Stimulated activated naive CD8-positive, alpha-beta T cell treated with anti-CD3 and anti-CD28 coated beads, Interleukin-15, amount 100 ng/mL, for 72 hours (primary cell): ENCODE measurements at regions not wholly inside any gene's neighbourhood (a gene's known extent, or its start where the extent isn't known, plus 50 kb on each side); places are given as distances from the start of the nearest gene placed in this dataset.

ENCODE experiments used
- ATAC-seq: fragments of 150-1000 bp; cut with Tn5 transposase; 2 replicates; pipeline ENCODE4 v1.10.0; 2021; ENCODE audit warnings: mild to moderate bottlenecking, moderate library complexity
- DNase-seq, 2 donors: peaks; one replicate each; pipeline ENCODE4 v3.0.0; 2021 to 2022
- H3K27ac Mint-ChIP-seq, 2 donors: one replicate each; pipeline ENCODE4 v1.8.0; 2022; ENCODE audit warnings: mild to moderate bottlenecking in 2 of 2, mixed read lengths in 2 of 2, moderate library complexity in 2 of 2
- H3K27me3 Mint-ChIP-seq: one replicate; pipeline ENCODE4 v1.8.0; 2022; ENCODE audit warnings: mixed read lengths
- H3K4me1 Mint-ChIP-seq: one replicate; pipeline ENCODE4 v1.8.0; 2022; ENCODE audit warnings: mild to moderate bottlenecking, mixed read lengths
- H3K4me3 Mint-ChIP-seq, 2 donors: one replicate each; pipeline ENCODE4 v1.8.0; 2022; ENCODE audit warnings: mild to moderate bottlenecking in 2 of 2, mixed read lengths in 2 of 2, moderate library complexity in 1 of 2
- H3K9me3 Mint-ChIP-seq, 2 donors: one replicate each; pipeline ENCODE4 v1.8.0; 2022; ENCODE audit warnings: mixed read lengths in 2 of 2

DNA sequence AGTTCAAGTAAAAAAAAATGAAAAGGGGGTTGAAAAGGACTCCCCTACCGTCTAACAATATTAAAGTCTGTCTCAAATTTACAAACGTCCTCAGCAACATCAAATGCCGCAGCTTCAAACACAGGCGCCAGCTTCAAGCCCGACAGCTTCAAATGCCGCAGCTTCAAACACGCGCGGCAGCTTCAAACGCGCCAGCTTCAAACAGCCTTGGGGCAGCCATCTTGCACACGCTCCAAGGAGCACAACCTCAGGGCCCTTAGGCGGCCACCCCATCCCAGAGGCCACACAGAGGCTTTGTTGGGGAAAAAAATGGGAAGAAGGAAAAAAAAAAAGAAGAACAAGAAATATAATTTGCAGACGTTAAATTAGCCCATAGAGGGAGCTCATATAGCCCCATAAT lies 244.4 kb upstream of the VRK2 start:
- H3K4me1 Mint-ChIP-seq: no peaks in the 10 kb centered on the region
- H3K9me3 Mint-ChIP-seq: peaks cover 9 to 10% of the 10 kb centered on the region in 2 donors
- no peak overlapping the region for H3K27ac Mint-ChIP-seq
- DNase-seq (no peak), ATAC-seq (no peak)
- H3K27me3 Mint-ChIP-seq: no peaks in the 10 kb centered on the region
- H3K4me3 Mint-ChIP-seq: no peak overlapping the region

DNA sequence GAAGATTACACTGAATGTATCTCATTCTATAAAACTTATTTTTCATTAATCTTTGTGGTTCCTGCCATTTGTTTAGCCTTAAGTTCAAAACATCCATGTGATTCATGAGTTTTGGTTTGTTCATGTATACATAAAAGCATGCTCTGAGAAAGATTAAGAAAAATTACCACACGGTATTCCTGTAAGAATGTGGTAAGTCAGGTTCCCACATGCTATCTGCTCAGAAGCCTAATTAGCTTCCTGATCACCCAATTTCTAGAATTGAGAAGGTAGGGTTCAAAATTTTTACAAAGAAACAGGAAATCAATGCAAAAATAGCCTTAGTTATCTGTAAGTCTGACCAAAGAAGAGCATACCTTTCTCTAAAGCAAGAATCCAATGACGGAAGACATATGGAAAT lies 241.6 kb upstream of the VRK2 start:
- ATAC-seq: no peak
- H3K9me3 Mint-ChIP-seq: peaks cover 0 to 5% of the 10 kb centered on the region in 2 donors
- H3K27me3 Mint-ChIP-seq: no peaks in the 10 kb centered on the region
- H3K27ac Mint-ChIP-seq: no peak overlapping the region
- no peaks in the 10 kb centered on the region for H3K4me1 Mint-ChIP-seq
- no peak overlapping the region for H3K4me3 Mint-ChIP-seq
- no peak for DNase-seq

DNA sequence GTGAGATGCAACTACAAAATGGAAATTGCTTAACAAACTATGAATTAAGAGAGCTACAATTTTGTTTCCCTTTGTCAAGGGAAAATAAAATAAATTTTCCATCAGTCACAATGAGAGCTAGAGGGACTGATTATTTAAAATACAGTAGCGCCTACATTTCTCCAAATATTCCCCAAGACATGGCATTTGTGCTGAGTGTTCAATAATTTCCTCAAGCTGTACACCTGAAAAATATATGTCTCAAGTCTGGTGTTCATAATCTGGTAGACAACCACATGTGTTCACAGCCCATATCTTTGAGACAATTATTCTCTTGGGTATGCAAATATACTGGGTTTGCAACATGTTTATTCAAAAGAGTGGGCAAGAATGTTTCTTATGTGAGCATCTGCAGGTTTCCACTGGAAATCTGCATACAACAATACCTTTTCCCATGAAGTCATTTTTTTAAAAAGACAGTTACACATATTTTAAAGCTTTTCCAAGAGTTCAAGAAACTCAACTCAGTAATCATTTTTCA lies 240.1 kb upstream of the VRK2 start:
- DNase-seq (no peak), ATAC-seq (no peak)
- no peaks in the 10 kb centered on the region for H3K4me1 Mint-ChIP-seq
- H3K4me3 Mint-ChIP-seq: no peak overlapping the region
- H3K27me3 Mint-ChIP-seq: no peaks in the 10 kb centered on the region
- H3K27ac Mint-ChIP-seq: no peak overlapping the region
- H3K9me3 Mint-ChIP-seq: peaks cover 0 to 3% of the 10 kb centered on the region in 2 donors

DNA sequence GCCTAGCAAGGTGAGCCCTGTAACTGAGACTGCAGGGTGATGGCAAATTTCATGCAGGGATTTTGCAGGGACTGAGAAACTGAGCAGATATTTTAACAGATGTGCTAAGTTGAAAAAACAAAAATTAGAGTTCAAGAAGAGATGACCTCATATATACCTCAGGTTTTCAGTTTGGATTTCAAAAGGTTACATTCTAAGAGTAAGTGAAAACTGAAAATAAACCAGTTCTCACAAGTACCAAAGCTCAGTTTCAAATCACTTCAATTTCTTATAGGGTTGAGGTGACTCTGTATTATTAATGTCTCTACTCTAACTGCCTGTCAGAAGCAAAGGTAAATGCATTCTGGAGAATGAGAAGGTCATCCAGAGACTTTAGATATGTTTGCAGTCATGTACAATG lies 237.4 kb upstream of the VRK2 start:
- DNase-seq (no peak), ATAC-seq (no peak)
- Mint-ChIP-seq H3K27ac (no peak overlapping the region), H3K27me3 (no peaks in the 10 kb centered on the region), H3K4me1 (no peaks in the 10 kb centered on the region), H3K9me3 (no peaks in the 10 kb centered on the region), H3K4me3 (no peak overlapping the region)

DNA sequence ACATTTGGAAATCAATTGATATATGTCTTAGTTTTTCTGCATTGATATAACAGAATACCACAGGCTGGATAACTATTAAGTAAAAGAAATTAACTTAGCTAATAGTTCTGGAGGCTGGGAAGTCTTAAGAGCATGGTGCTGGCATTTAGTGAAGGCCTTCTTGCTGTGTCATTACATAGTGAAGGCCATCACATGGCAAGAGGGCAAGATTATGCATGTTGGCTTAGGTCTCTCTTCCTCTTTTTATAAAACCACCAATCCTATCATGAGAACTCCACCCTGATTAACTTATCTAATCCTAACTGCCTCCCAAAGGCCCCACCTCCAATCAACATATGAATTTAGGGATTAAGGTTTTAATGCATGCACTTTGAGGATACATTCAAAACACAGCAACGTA lies 225.5 kb upstream of the VRK2 start:
- Mint-ChIP-seq H3K4me1 (no peaks in the 10 kb centered on the region), H3K4me3 (no peak overlapping the region)
- no peak for ATAC-seq

DNA sequence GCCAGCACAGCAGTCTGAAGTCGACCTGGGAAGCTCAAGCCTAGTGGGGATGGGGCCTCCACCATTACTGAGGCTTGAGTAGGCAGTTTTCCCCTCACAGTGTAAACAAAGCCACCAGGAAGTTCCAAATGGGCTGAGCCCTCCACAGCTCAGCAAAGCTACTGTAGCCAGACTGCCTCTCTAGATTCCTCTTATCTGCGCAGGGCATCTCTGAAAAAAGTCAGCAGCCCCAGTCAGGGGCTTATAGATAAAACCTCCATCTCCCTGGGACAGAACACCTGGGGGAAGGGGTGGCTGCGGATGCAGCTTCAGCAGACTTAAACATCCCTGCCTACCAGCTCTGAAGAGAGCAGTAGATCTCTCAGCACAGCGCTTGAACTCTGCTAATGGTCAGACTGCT lies 218.4 kb upstream of the VRK2 start:
- H3K9me3 Mint-ChIP-seq: peaks cover 33 to 44% of the 10 kb centered on the region in 2 donors

More for the DNA sequence above, 225.5 kb upstream of the VRK2 start:
- no peak overlapping the region for H3K27ac Mint-ChIP-seq
- peaks cover 5 to 11% of the 10 kb centered on the region in 2 donors for H3K9me3 Mint-ChIP-seq
- no peak for DNase-seq
- no peaks in the 10 kb centered on the region for H3K27me3 Mint-ChIP-seq

DNA sequence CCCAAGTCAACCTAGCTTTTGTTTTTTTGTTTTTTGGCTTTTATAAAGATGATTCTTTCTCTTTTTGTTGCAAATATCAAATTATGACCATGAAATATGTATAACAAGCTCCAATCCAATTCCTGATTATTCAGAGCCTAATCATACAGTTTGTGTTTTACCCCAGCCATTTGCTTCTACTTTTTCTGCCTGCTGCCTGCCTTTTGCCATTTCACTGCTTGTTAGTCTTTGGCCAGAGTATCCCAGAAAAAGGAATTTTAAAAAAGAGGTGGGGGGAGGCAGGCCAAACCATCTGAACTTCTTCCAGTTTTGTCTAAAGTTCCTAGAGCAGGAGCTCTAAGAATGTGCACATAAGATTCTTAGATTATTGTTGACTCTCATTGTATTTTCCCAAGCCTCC lies 211.9 kb upstream of the VRK2 start:
- DNase-seq: no peak
- no peaks in the 10 kb centered on the region for H3K4me1 Mint-ChIP-seq
- H3K9me3 Mint-ChIP-seq: peaks cover 11 to 13% of the 10 kb centered on the region in 2 donors
- no peak overlapping the region for H3K4me3 Mint-ChIP-seq
- no peak for ATAC-seq
- H3K27me3 Mint-ChIP-seq: no peaks in the 10 kb centered on the region
- no peak overlapping the region for H3K27ac Mint-ChIP-seq

More for the DNA sequence above, 218.4 kb upstream of the VRK2 start:
- H3K4me1 Mint-ChIP-seq: no peaks in the 10 kb centered on the region
- H3K27me3 Mint-ChIP-seq: no peaks in the 10 kb centered on the region
- H3K27ac Mint-ChIP-seq: no peak overlapping the region
- ATAC-seq: no peak
- H3K4me3 Mint-ChIP-seq: no peak overlapping the region
- no peak for DNase-seq

DNA sequence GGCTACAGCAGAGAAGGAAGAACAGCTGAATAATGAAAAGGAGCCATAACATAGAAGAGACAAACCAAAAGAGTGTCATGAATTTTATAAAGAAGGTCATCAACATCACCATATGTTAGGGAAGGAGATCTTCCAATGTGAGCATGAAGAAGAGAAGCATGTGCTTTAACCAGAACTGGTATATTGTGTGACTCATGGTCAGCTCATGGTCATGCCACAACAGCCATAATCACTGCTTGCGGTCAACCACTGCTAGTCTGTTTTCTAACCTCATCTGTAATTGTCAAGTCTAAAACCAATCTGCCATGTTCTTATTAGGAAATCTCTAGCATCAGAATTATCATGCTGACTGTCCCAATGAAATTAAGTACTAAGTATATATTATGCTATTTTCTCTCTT lies 204.1 kb upstream of the VRK2 start:
- H3K9me3 Mint-ChIP-seq: peaks cover 4 to 8% of the 10 kb centered on the region in 2 donors
- DNase-seq: no peak
- H3K4me1 Mint-ChIP-seq: no peaks in the 10 kb centered on the region
- no peak overlapping the region for H3K27ac Mint-ChIP-seq
- H3K27me3 Mint-ChIP-seq: peaks cover 11% of the 10 kb centered on the region
- ATAC-seq: no peak
- H3K4me3 Mint-ChIP-seq: no peak overlapping the region

DNA sequence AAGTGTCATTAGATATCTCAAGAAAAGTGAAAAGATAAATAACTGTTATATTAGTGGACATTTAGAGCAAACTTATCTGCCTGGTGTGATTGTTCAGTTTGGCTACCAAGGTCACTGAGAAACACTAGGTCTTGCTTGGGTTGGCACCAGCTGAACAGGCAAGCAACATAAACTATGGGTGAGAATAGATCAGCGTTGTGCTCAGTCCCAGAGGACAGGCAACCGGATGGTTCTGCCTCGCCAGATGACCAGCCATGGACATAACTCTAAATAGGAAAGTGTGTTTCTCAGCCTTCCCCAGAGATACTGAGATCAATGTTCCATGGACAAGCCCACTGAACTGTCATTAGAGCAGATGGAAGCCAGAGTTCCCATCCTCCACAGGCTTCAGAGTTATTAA lies 203.4 kb upstream of the VRK2 start:
- Mint-ChIP-seq H3K27me3 (peaks cover 11% of the 10 kb centered on the region), H3K27ac (no peak overlapping the region), H3K9me3 (peaks cover 4 to 8% of the 10 kb centered on the region in 2 donors), H3K4me3 (no peak overlapping the region), H3K4me1 (no peaks in the 10 kb centered on the region)
- ATAC-seq (no peak), DNase-seq (no peak)

DNA sequence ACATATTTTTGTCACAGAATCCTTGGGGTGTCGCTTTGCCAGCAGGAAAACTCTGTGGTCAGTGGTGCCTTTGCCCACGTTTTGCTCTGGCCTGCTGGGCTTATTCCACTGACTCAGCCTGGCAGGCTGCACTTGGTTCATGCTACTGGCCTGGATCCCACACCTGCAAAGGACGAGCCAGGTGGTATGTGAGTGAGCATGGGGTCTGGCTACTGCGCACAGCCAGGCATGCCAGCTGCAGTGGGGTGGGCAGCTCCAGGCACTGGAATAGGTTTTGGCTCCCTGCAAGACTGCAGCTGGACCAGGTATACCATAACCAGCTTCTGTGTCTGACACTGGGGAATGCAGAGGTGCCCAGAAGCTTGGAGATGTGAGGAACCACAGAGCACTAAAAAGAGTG lies 197.9 kb upstream of the VRK2 start:
- no peak overlapping the region for H3K4me3 Mint-ChIP-seq
- no peaks in the 10 kb centered on the region for H3K27me3 Mint-ChIP-seq
- H3K4me1 Mint-ChIP-seq: no peaks in the 10 kb centered on the region
- H3K9me3 Mint-ChIP-seq: peaks cover 4 to 8% of the 10 kb centered on the region in 2 donors
- no peak overlapping the region for H3K27ac Mint-ChIP-seq
- no peak for DNase-seq
- ATAC-seq: no peak

DNA sequence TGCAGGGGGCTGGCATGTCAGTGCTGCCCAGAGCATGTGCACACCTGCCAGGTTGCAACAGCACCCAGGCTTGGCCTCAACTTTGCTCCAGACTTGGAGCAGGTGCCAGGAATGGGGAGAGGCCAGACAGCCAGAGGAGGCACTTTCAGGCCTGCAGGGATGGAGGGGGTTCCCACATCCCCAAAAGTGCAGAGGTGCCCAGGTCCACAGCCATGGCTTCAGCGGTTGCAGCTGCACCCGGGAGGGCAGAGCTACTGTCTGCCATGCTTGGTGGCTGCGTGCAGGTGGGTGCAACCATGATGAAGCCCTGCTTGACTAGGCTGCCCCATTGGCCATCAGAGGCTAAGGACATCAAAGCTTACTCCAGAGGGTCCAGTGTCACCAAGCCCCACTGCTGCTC lies 196.8 kb upstream of the VRK2 start:
- Mint-ChIP-seq H3K4me1 (no peaks in the 10 kb centered on the region), H3K27ac (no peak overlapping the region), H3K4me3 (no peak overlapping the region), H3K27me3 (no peaks in the 10 kb centered on the region), H3K9me3 (peaks cover 4 to 8% of the 10 kb centered on the region in 2 donors)
- no peak for DNase-seq
- ATAC-seq: no peak

DNA sequence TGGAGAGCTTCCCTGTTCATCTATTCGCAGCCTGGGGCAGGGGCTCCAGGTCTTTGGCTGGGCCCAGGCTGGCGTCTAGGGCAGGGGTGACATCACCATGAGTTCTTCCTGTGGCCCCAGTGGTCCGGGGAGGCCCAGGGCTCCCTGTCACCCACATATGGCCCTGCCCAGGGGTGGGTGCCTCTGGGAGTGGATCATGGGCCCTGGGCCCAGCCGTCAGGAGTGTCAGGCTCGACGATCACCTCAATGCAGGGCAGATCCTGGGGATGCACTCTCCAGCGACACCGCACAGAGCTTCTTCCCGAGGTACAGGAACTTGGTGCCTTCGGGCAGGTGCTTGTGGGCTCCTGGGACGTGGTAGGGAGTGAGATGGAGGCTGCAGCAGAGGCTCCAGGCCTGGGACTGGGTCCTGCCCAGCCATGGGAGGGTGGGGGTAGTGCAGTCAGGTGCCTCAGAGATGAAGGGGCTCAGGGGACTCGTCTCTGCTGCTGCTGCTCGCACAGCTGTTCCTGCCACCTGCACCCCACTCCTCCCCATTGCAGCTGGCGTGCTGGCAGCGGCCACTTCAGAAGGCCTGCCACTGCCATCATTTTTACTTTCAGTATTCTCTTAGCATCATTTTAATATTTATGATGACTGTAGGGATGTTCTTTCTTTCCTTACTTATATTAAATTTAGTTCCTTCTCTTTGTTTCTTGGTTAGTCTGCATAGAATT lies 196.0 kb upstream of the VRK2 start:
- peaks cover 4 to 8% of the 10 kb centered on the region in 2 donors for H3K9me3 Mint-ChIP-seq

DNA sequence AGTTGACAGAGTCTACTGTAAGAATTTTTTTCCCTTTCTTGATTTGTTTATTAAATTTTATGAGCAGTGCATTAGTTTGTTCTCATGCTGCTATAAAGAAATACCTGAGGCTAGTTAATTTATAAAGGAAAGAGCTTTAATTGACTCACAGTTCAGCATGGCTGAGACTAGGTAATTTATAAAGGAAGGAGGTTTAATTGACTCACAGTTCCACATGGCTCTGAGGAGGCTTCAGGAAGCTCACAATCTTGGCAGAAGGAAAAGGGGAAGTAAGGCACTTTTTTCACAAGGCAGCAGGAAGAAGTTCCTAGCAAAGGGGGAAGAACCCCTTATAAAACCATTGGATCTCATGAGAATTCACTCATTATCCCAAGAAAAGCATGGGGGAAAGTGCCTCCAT lies 191.4 kb upstream of the VRK2 start:
- Mint-ChIP-seq H3K27ac (peak overlapping the region in 1 of 2 donors; percentile 41), H3K27me3 (no peaks in the 10 kb centered on the region), H3K4me1 (no peaks in the 10 kb centered on the region), H3K4me3 (no peak overlapping the region), H3K9me3 (peaks cover 0 to 7% of the 10 kb centered on the region in 2 donors)
- ATAC-seq (no peak), DNase-seq (no peak)

More for the DNA sequence above, 196.0 kb upstream of the VRK2 start:
- DNase-seq: no peak
- peak; percentile 40 for ATAC-seq
- Mint-ChIP-seq H3K27ac (no peak overlapping the region), H3K4me3 (no peak overlapping the region), H3K27me3 (no peaks in the 10 kb centered on the region), H3K4me1 (no peaks in the 10 kb centered on the region)

DNA sequence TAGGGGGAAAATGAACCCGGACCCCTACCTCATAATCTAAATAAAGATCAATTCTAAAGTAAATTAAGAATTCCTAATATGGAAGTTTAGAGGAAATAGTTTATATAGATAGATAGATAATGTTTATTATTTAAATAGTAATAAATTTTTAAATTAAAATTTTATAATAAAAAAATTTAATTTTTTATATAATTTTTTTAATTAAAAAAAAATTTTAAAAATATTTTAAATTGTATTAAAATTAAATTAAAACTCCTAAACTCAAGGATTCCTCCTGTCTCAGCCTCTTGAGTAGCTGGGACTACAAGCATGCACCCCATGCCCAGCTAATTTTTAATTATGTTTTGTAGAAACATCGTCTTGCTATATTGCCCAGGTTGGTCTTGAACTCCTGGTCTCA lies 186.9 kb upstream of the VRK2 start:
- Mint-ChIP-seq H3K27ac (no peak overlapping the region), H3K4me3 (no peak overlapping the region), H3K9me3 (peaks cover 0 to 7% of the 10 kb centered on the region in 2 donors), H3K4me1 (no peaks in the 10 kb centered on the region), H3K27me3 (no peaks in the 10 kb centered on the region)
- no peak for DNase-seq
- ATAC-seq: no peak

DNA sequence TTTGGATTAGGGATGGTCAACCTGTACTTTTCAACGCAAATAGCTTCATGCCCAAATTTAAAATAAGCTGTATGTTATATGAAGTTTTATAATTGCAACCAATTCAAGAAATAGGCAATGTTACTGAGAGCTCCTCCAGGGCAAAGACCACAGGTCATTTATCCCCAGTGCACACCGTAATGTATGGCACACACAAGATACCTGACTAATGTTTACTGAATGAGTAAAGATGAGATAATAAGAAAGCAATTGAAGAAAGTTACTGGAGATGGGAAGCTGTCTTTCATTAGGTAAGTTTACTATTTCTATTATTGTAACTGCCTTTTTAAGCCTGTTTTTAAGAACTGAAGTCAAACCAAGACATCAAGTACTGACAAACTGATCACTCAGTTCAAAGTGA lies 184.5 kb upstream of the VRK2 start:
- H3K4me3 Mint-ChIP-seq: no peak overlapping the region
- H3K9me3 Mint-ChIP-seq: no peaks in the 10 kb centered on the region
- H3K27me3 Mint-ChIP-seq: no peaks in the 10 kb centered on the region
- DNase-seq (no peak), ATAC-seq (no peak)
- H3K27ac Mint-ChIP-seq: no peak overlapping the region
- no peaks in the 10 kb centered on the region for H3K4me1 Mint-ChIP-seq

DNA sequence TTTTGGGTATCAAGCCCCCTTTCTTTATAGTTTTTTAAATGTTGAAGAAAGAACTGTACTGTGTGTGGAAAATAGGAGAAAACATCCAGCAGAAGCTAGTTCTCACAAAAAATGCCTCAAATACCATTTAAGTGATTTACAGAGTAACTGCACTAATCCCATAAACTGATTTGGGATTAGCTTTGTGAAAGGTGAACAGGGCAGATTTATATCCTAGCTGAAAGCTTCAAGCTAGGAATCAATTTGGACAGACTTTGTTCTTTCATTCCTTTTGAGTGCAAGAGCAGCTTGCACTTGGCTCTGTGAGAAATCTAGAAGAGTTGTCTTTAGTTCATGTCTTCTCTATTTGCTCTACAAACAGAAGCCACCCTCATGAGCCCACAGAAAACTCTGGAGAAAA lies 183.9 kb upstream of the VRK2 start:
- H3K4me1 Mint-ChIP-seq: no peaks in the 10 kb centered on the region
- no peak overlapping the region for H3K27ac Mint-ChIP-seq
- DNase-seq (no peak), ATAC-seq (no peak)
- no peak overlapping the region for H3K4me3 Mint-ChIP-seq
- no peaks in the 10 kb centered on the region for H3K9me3 Mint-ChIP-seq
- H3K27me3 Mint-ChIP-seq: no peaks in the 10 kb centered on the region

DNA sequence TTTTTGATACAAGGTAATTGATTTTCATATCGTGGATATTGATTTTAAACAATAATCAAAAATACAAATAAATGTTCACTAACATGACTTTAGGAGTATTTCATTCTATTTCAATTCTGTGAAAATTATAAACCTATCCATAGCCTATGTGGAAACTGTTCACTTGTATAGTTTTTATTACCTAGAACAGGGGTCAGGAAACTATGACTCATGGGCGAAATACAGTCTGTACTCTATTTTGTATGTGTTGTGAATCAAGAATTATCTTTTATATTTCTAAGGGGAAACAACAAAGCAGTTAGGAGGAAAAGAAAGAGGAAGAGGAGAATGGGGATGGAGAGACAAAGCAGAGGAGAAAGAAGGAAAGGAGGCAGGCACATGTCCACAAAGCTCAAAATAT lies 181.7 kb upstream of the VRK2 start:
- H3K27me3 Mint-ChIP-seq: no peaks in the 10 kb centered on the region
- ATAC-seq: no peak
- no peak for DNase-seq
- no peak overlapping the region for H3K27ac Mint-ChIP-seq
- H3K4me3 Mint-ChIP-seq: no peak overlapping the region
- no peaks in the 10 kb centered on the region for H3K4me1 Mint-ChIP-seq
- H3K9me3 Mint-ChIP-seq: no peaks in the 10 kb centered on the region
